ENCODE measurements at regions not wholly inside any gene's neighbourhood (a gene's known extent, or its start where the extent isn't known, plus 50 kb on each side); places are given as distances from the start of the nearest gene placed in this dataset.

DNA sequence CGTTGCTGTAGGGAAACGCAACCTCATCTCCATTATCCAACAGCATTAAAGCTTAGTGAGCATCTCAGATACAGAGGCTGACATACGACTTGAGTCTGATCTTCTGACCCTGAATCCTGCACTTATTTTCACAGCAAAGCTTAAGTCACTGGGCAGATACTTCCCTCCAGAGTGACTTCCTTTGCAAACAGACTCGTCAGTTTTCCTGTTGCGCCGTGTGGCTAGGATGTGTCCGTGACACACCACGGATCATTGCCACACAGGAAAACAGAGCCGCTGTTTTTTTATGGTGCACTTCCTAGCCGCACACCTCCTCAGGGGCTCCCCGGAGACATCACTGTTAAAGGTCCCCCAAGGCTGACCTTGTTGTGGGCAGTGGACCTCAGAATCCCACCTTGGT lies 94.9 kb upstream of the MKI67 start:
- TF ChIP-seq, protein P1, sequence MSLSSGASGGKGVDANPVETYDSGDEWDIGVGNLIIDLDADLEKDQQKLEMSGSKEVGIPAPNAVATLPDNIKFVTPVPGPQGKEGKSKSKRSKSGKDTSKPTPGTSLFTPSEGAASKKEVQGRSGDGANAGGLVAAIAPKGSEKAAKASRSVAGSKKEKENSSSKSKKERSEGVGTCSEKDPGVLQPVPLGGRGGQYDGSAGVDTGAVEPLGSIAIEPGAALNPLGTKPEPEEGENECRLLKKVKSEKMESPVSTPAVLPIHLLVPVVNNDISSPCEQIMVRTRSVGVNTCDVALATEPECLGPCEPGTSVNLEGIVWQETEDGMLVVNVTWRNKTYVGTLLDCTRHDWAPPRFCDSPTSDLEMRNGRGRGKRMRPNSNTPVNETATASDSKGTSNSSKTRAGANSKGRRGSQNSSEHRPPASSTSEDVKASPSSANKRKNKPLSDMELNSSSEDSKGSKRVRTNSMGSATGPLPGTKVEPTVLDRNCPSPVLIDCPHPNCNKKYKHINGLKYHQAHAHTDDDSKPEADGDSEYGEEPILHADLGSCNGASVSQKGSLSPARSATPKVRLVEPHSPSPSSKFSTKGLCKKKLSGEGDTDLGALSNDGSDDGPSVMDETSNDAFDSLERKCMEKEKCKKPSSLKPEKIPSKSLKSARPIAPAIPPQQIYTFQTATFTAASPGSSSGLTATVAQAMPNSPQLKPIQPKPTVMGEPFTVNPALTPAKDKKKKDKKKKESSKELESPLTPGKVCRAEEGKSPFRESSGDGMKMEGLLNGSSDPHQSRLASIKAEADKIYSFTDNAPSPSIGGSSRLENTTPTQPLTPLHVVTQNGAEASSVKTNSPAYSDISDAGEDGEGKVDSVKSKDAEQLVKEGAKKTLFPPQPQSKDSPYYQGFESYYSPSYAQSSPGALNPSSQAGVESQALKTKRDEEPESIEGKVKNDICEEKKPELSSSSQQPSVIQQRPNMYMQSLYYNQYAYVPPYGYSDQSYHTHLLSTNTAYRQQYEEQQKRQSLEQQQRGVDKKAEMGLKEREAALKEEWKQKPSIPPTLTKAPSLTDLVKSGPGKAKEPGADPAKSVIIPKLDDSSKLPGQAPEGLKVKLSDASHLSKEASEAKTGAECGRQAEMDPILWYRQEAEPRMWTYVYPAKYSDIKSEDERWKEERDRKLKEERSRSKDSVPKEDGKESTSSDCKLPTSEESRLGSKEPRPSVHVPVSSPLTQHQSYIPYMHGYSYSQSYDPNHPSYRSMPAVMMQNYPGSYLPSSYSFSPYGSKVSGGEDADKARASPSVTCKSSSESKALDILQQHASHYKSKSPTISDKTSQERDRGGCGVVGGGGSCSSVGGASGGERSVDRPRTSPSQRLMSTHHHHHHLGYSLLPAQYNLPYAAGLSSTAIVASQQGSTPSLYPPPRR (CRISPR knock-in tag; IDR thresholded peaks at IDR 0.05; ENCODE audit: borderline replicate concordance), result no peak
- no peak for TF ChIP-seq ZNF850 (CRISPR knock-in tag; conservative IDR thresholded peaks at IDR 0.05)
- TF ChIP-seq ESRRA (CRISPR knock-in tag; IDR thresholded peaks at IDR 0.05; ENCODE audit: low read depth), result no peak
- TF ChIP-seq CEBPB (IDR thresholded peaks at IDR 0.05; ENCODE audit: borderline replicate concordance, low read depth, low read length), result no peak
- no peak for TF ChIP-seq POLR2AphosphoS5 (IDR thresholded peaks at IDR 0.05; ENCODE audit: low read depth, low read length)
- TF ChIP-seq, protein P2, sequence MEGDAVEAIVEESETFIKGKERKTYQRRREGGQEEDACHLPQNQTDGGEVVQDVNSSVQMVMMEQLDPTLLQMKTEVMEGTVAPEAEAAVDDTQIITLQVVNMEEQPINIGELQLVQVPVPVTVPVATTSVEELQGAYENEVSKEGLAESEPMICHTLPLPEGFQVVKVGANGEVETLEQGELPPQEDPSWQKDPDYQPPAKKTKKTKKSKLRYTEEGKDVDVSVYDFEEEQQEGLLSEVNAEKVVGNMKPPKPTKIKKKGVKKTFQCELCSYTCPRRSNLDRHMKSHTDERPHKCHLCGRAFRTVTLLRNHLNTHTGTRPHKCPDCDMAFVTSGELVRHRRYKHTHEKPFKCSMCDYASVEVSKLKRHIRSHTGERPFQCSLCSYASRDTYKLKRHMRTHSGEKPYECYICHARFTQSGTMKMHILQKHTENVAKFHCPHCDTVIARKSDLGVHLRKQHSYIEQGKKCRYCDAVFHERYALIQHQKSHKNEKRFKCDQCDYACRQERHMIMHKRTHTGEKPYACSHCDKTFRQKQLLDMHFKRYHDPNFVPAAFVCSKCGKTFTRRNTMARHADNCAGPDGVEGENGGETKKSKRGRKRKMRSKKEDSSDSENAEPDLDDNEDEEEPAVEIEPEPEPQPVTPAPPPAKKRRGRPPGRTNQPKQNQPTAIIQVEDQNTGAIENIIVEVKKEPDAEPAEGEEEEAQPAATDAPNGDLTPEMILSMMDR (CRISPR knock-in tag; IDR thresholded peaks at IDR 0.05), result no peak
- TF ChIP-seq POLR2AphosphoS2 (IDR thresholded peaks at IDR 0.05; ENCODE audit: low read depth, low read length), result no peak

All from HepG2 (cell line).